ENCODE measurements at regions not wholly inside any gene's neighbourhood (a gene's known extent, or its start where the extent isn't known, plus 50 kb on each side); places are given as distances from the start of the nearest gene placed in this dataset.

GRCh38 chr1:115501476-115501875 lies 140.3 kb upstream of the VANGL1 start:
- Histone ChIP-seq H4K5ac (ENCODE audit: low read depth, low read length) (no peak overlapping the region), H3K9me3 (ENCODE audit: control insufficient read depth, insufficient read depth, low read length) (no peaks in the 10 kb centered on the region), H3K27ac (ENCODE audit: insufficient read depth, low read length) (no peak overlapping the region), H3K27me3 (ENCODE audit: control insufficient read depth, insufficient read depth, low read length) (no peaks in the 10 kb centered on the region), H3K56ac (ENCODE audit: extremely low read depth, insufficient read depth, low read length) (no peak overlapping the region), H2AFZ (replicated peaks; ENCODE audit: low read length, poor library complexity) (no peak overlapping the region), H3K14ac (replicated peaks; ENCODE audit: low read depth, low read length) (no peak overlapping the region), H3K4ac (ENCODE audit: low read depth, low read length) (no peak overlapping the region), H3K23ac (ENCODE audit: low read depth, low read length) (no peak overlapping the region), H3K4me1 (ENCODE audit: control insufficient read depth, insufficient read depth, low read length) (peaks cover 5% of the 10 kb centered on the region), H3K79me1 (ENCODE audit: low read depth in 1 of 2, low read length in 2 of 2) (no peaks in the 10 kb centered on the region), H2BK120ac (ENCODE audit: low read depth, low read length) (no peak overlapping the region), H2BK20ac (ENCODE audit: low read depth, low read length) (no peak overlapping the region), H4K8ac (ENCODE audit: low read depth in 2 of 2, low read length in 2 of 2) (no peak overlapping the region), H3K4me2 (ENCODE audit: low read depth, low read length) (no peak overlapping the region), H4K91ac (ENCODE audit: insufficient read depth, low read depth, low read length) (no peak overlapping the region), H2AK9ac (replicated peaks; ENCODE audit: low read depth, low read length, poor library complexity) (no peak overlapping the region), H2BK15ac (ENCODE audit: low read depth, low read length) (no peak overlapping the region), H3K36me3 (ENCODE audit: control insufficient read depth, insufficient read depth, low read length) (no peaks in the 10 kb centered on the region), H3K18ac (ENCODE audit: low read depth, low read length) (no peak overlapping the region; the same call in 1 of the 2 replicates), H4K20me1 (ENCODE audit: insufficient read depth, low read length) (no peaks in the 10 kb centered on the region), H2AK5ac (ENCODE audit: low read depth, low read length) (no peak overlapping the region), H3K9ac (ENCODE audit: low read depth, low read length) (no peak overlapping the region), H3K4me3 (ENCODE audit: insufficient read depth, low read depth, low read length) (no peak overlapping the region), H3K9me1 (ENCODE audit: insufficient read depth, low read length) (peaks cover 10% of the 10 kb centered on the region), H2BK5ac (ENCODE audit: low read depth, low read length, poor library complexity, severe bottlenecking) (no peak overlapping the region)
- intact Hi-C loops (cut with micrococcal nuclease), result no loop called here
- ATAC-seq (ENCODE audit: low read depth) (no peak), DNase-seq (peak; percentile 18)
- WGBS, 2 experiments (ENCODE audit: extremely low coverage in 2 of 2, insufficient read length in 1 of 2), result 80% methylated on average over 1 of the region's 1 CpG; no CpG with 5 or more reads in 1 of the 2 experiments
- TF ChIP-seq RFX5 (IDR thresholded peaks at IDR 0.05; ENCODE audit: low read depth, low read length) (no peak), ELK1 (IDR thresholded peaks at IDR 0.05; ENCODE audit: borderline replicate concordance, low read depth, low read length) (no peak), RAD21 (IDR thresholded peaks at IDR 0.05; ENCODE audit: low read length) (no peak), MAFK (IDR thresholded peaks at IDR 0.05; ENCODE audit: low read depth, low read length) (no peak)
- TF ChIP-seq, protein P1, sequence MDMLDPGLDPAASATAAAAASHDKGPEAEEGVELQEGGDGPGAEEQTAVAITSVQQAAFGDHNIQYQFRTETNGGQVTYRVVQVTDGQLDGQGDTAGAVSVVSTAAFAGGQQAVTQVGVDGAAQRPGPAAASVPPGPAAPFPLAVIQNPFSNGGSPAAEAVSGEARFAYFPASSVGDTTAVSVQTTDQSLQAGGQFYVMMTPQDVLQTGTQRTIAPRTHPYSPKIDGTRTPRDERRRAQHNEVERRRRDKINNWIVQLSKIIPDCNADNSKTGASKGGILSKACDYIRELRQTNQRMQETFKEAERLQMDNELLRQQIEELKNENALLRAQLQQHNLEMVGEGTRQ (IDR thresholded peaks at IDR 0.05; ENCODE audit: low read depth, low read length), result no peak
- TF ChIP-seq, protein P2, sequence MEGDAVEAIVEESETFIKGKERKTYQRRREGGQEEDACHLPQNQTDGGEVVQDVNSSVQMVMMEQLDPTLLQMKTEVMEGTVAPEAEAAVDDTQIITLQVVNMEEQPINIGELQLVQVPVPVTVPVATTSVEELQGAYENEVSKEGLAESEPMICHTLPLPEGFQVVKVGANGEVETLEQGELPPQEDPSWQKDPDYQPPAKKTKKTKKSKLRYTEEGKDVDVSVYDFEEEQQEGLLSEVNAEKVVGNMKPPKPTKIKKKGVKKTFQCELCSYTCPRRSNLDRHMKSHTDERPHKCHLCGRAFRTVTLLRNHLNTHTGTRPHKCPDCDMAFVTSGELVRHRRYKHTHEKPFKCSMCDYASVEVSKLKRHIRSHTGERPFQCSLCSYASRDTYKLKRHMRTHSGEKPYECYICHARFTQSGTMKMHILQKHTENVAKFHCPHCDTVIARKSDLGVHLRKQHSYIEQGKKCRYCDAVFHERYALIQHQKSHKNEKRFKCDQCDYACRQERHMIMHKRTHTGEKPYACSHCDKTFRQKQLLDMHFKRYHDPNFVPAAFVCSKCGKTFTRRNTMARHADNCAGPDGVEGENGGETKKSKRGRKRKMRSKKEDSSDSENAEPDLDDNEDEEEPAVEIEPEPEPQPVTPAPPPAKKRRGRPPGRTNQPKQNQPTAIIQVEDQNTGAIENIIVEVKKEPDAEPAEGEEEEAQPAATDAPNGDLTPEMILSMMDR (conservative IDR thresholded peaks at IDR 0.05; ENCODE audit: low read depth, low read length), result no peak
- CTCF ChIA-PET, result interaction anchor here (0.6 kb wide), 1 partner anchor 1170 kb away, joined by 6 read pairs; no protein-coding TSS in a partner anchor
- POLR2A ChIA-PET (ENCODE audit: unreplicated experiment), result no interaction called here
- in situ Hi-C loops (cut with MboI; ENCODE audit: low sequenced_read_pairs), result no loop called here
- dilution Hi-C loops (cut with HindIII; ENCODE audit: low sequenced_read_pairs, unreplicated experiment), result no loop called here
- no TSS peak for BruUV-seq (replicated peaks)

All from IMR-90 (cell line).